ENCODE measurements at regions not wholly inside any gene's neighbourhood (a gene's known extent, or its start where the extent isn't known, plus 50 kb on each side); places are given as distances from the start of the nearest gene placed in this dataset.

GRCh38 chr5:165620394-165620793 is 2115.0 kb downstream of the MAT2B start:
- no peak for DNase-seq
- Histone ChIP-seq H3K4me1 (peaks cover 0 to 3% (median 0%) of the 10 kb centered on the region in 6 donors), H3K27me3 (replicated peaks in 1 of 7) (no peaks in the 10 kb centered on the region), H3K36me3 (no peaks in the 10 kb centered on the region), H3K9me3 (peaks cover 0 to 3% (median 0%) of the 10 kb centered on the region in 8 donors), H3K27ac (no peak overlapping the region), H3K4me3 (no peak overlapping the region)
- intact Hi-C loops (cut with DNase I; ENCODE audit: low total_unique reads) = no loop called here
- TF ChIP-seq CTCF (IDR thresholded peaks at IDR 0.05 in 8 of 11, conservative IDR thresholded peaks at IDR 0.05 in 3 of 11) = no peak
- TF ChIP-seq POLR2AphosphoS5 (IDR thresholded peaks at IDR 0.05) = no peak
- 67 to 92% (median 74%) methylated on average over 1 of the region's 1 CpG for WGBS, 5 donors

GRCh38 chr5:165622864-165623536 is 2117.6 kb downstream of the MAT2B start:
- H3K9me3 ChIP-seq = peaks cover 0 to 3% (median 0%) of the 10 kb centered on the region in 8 donors
- H3K27me3 ChIP-seq (replicated peaks in 1 of 7) = no peaks in the 10 kb centered on the region
- intact Hi-C loops (cut with DNase I; ENCODE audit: low total_unique reads) = no loop called here
- peak overlapping the region in 1 of 8 donors; percentile 1 for H3K4me3 ChIP-seq
- no peak for TF ChIP-seq POLR2A (IDR thresholded peaks at IDR 0.05)
- no peak for TF ChIP-seq POLR2AphosphoS5 (IDR thresholded peaks at IDR 0.05)
- TF ChIP-seq CTCF (IDR thresholded peaks at IDR 0.05 in 8 of 11, conservative IDR thresholded peaks at IDR 0.05 in 3 of 11) = no peak
- no peaks in the 10 kb centered on the region for H3K36me3 ChIP-seq
- H3K4me1 ChIP-seq = peaks cover 0 to 3% (median 0%) of the 10 kb centered on the region in 6 donors
- WGBS, 5 donors = 82 to 90% (median 83%) methylated on average over 7 of the region's 7 CpGs
- H3K27ac ChIP-seq = no peak overlapping the region
- no peak for DNase-seq

- WGBS, 5 donors = 65 to 76% (median 69%) methylated on average over 8 of the region's 8 CpGs
- Histone ChIP-seq H3K4me1 (peaks cover 0 to 3% (median 0%) of the 10 kb centered on the region in 6 donors), H3K36me3 (no peaks in the 10 kb centered on the region), H3K9me3 (peaks cover 0 to 3% (median 0%) of the 10 kb centered on the region in 8 donors), H3K4me3 (no peak overlapping the region), H3K27me3 (replicated peaks in 1 of 7) (no peaks in the 10 kb centered on the region), H3K27ac (no peak overlapping the region)
- TF ChIP-seq POLR2AphosphoS5 (IDR thresholded peaks at IDR 0.05) (no peak), CTCF (IDR thresholded peaks at IDR 0.05 in 8 of 11, conservative IDR thresholded peaks at IDR 0.05 in 3 of 11) (no peak), POLR2A (IDR thresholded peaks at IDR 0.05) (no peak)
- no peak for DNase-seq
- intact Hi-C loops (cut with DNase I; ENCODE audit: low total_unique reads) = no loop called here
These were observed 2118.9 kb downstream of the MAT2B start for GRCh38 chr5:165624166-165624946.

GRCh38 chr5:165626161-165626560 is 2120.7 kb downstream of the MAT2B start:
- Histone ChIP-seq H3K27me3 (replicated peaks in 1 of 7) (no peaks in the 10 kb centered on the region), H3K27ac (no peak overlapping the region), H3K4me1 (peaks cover 0 to 3% (median 0%) of the 10 kb centered on the region in 6 donors), H3K9me3 (peaks cover 0 to 3% (median 0%) of the 10 kb centered on the region in 8 donors), H3K36me3 (no peaks in the 10 kb centered on the region), H3K4me3 (no peak overlapping the region)
- intact Hi-C loops (cut with DNase I; ENCODE audit: low total_unique reads) = no loop called here
- no peak for TF ChIP-seq CTCF (IDR thresholded peaks at IDR 0.05 in 8 of 11, conservative IDR thresholded peaks at IDR 0.05 in 3 of 11)
- TF ChIP-seq POLR2A (IDR thresholded peaks at IDR 0.05) = no peak
- no peak for TF ChIP-seq POLR2AphosphoS5 (IDR thresholded peaks at IDR 0.05)
- DNase-seq = no peak
